ENCODE measurements at regions not wholly inside any gene's neighbourhood (a gene's known extent, or its start where the extent isn't known, plus 50 kb on each side); places are given as distances from the start of the nearest gene placed in this dataset.

- no peak for DNase-seq
Observed at GRCh38 chr9:27755846-27756245, 182.6 kb upstream of the C9orf72 start.

DNA sequence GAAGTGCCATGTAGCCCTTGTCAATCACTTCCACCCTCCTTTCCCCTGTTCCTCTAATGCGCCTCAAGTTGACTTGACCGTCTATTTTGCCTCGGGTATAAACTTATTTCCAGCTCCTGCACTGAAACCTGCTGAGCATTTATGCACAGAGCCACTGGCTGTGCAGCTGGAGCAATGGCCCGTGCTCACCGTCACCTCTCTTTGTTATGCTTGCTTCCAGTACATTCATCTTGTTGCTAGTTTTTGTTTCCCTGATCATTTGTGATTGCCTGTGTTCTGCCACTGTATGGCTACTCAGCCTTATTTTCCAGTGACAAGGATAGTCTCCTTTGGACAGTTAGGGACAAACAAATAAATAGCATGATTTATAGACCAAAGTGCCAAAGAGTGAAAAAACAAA, 183.1 kb upstream of the C9orf72 start:
- DNase-seq, result no peak

- no peak for DNase-seq
Observed at GRCh38 chr9:27763831-27764230, 190.6 kb upstream of the C9orf72 start.

DNA sequence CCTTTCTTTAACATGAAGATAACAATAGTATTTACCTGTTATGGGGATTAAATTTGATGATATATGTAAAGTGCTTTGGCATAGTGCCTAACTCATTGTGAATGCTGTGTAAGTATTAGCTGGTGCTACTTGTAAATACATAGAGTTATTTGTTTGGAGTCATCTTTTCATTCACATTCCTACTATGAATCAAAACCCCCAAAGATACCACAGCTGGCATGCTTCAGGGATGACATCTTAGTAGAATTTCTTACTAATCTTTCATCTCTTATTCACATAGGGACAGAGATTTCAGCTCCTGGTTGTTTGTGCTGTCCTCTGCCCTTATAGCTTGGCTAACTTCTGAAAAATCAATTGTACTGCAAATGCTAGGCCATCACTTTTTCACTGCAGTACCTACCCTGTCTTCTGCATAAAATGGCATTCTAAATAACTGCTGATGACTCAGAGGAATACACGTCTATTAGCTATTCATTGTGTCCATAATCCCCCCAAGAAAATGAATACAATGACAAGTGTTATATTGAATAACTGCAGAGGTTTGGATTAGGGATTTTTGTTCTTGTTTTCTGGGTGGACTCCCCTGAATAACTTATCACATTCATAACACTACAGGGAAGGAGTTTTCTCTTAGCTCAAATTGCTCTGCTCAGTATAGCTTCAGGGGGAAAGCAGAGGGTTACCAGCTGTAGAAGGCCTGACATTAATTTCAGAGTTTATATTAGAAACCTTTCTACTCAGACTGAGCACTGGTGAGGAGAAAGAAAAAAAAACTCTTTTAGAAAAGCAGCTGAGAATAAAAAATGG, 192.2 kb upstream of the C9orf72 start:
- no peak for DNase-seq

GRCh38 chr9:27766073-27766835, 193.0 kb upstream of the C9orf72 start:
- no peak for DNase-seq

- DNase-seq, result no peak
Observed at GRCh38 chr9:27768781-27769180, 195.5 kb upstream of the C9orf72 start.

- no peak for DNase-seq
Observed at GRCh38 chr9:27770541-27770940, 197.3 kb upstream of the C9orf72 start.

DNA sequence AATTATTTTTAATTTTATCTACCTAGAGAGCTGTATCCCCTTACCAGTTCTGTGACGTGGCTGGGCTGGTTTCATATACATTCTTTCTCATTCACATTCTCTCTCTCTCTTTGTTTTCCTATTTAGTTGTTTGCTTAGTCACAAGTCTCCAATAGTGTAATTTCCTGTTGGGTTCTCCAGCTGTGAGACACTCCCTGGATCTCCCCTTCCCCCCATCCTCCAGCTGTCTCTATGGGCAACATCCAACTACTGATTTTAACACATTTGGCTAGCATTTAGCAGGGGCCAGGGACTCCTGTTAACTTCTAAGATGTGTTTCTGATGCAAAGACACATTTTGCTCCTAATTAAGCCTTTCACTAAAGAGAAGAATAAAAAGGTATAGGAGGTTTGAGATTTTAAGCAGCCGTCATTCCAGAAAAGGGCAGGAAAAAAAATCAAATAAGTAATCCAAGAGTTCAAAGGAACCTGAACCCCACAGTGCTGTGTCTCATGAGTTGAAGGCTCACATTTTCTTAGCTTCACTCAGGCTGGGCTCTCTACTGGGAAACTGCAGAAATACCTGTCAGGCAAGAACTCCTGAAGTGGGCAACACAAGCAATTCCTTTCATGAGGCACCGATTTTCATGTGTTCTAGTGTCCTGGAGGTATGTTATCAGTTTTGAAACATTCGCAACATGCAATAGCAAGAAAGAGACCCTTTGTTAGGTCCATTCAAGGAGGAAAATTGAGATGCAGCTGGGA, 198.7 kb upstream of the C9orf72 start:
- no peak for DNase-seq

DNA sequence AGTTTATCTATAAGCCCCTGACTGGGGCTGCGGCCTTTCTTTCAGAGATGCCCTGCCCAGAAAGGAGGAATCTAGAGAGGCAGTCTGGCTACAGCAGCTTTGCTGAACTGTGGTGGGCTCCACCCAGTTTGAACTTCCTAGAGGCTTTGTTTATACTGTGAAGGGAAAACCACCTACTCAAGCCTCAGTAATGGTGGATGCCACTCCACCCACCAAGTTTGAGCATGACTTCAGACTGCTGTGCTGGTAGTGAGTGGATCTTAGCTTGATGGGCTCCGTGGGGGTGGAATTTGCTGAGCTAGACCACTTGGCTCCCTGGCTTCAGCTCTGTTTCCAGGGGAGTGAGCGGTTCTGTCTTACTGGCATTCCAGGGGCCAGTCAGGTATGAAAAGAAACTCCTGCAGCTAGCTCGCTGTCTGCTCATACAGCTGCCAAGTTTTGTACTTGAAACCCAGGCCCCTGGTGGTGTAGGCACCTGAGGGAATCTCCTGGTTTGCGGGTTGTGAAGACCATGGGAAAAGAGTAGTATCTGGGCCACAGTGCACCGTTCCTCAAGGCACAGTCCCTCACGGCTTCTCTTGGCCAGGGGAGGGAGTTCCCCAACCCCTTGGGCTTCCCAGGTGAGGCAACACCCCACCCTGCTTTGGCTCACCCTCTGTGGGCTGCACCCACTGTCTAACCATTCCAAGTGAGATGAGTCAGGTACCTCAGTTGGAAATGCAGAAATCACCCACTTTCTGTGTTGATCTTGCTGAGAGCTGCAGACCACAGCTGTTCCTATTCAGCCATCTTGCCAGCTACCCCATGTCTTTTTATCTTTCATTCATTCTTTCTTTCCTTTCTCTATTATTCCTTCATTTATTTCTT, 211.8 kb upstream of the C9orf72 start:
- peak; percentile 33 for DNase-seq

DNA sequence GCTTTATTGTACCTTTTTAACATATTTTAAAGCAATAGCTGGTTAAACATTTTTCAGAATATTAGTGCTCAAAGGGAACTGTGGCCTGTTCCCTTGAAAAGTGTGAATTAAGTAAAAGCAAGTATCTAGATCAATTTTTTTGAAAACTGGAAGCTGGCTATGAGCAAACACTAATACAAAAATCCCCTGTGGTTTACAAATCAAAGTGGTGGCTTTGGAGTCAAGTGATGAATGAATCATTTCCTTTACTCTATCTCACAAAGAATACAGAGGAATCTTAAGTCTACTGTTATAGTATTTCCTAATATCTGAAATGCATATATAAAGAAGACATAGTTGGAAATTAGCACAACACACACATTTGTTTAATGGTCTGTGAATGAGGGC, 212.4 kb upstream of the C9orf72 start:
- no peak for DNase-seq

DNA sequence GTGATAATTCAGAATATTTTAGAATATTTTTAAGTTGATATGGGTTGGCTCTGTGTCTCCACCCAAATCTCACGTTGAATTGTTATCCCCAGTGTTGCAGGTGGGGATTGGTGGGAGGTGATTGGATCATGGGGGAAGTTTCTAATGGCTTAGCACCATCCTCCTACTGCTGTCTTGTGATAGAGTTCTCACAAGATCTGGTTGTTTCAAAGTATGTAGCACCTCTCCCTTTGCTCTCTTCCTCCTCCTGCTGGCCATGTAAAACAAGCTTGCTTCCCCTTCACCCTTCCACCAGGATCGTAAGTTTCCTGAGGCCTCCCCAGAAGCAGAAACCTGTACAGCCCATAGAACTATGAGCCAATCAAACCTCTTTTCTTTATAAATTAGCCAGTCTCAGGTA, 214.6 kb upstream of the C9orf72 start:
- no peak for DNase-seq

GRCh38 chr9:27791311-27791710, 218.0 kb upstream of the C9orf72 start:
- no peak for DNase-seq

- DNase-seq, result no peak
Observed at GRCh38 chr9:27792971-27793689, 219.8 kb upstream of the C9orf72 start.

- DNase-seq, result no peak
Observed at GRCh38 chr9:27799326-27799725, 226.0 kb upstream of the C9orf72 start.

DNA sequence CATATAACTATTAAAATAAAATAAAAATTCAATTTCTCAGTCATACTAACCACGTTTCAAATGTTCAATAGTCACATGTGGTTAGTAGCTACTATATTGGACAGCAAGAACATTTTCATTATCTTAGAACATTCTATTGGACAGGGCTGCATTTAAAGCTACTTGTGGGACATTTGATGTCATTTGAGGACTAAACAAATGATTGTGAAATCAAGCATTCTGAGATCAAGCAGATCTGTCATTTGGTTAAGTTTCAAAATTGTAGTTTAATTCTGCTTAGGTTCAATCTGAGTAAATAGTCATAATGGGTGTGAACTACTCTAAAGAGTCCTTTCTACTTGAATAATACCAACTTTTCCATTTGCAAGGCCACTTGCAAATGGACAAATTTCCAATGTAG, 226.9 kb upstream of the C9orf72 start:
- no peak for DNase-seq

GRCh38 chr9:27800692-27801370, 227.6 kb upstream of the C9orf72 start:
- DNase-seq, result no peak

DNA sequence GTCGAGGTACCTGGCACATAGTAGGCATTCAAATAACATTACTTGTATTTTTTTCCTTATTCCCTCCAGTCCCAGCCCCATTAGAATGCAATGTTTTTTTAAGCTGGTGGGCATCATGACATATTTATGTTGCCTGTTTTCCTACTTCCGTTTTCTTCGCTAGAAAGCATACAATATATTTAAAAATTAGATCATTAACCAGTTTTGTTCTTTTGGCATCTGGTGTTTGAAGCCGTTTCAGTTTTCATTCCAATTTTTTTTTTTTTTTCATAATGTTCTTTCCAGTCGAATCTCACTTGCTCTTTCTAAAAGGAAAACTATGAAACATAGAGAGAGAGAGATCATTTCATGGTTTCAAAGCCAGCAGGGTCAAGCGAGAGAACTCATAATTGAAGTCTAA, 228.3 kb upstream of the C9orf72 start:
- no peak for DNase-seq

DNA sequence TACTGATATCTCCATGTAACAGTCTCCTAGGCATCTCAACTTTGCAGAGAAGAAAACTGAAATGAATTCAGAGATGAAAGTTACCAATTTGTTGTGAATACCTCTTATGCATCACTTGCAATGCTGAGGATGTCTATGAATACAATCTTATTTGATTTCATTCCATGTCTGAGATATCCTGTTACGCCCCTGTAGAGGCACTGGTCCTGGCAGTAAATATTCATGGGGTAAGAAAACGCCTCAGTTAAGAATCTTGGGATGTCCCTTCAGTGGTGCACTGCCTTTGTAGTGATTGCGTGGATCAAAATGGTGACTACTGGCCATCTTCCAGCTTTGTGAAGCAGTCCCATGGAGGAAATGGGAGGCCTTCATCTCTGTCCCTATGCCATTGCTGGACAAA, 229.1 kb upstream of the C9orf72 start:
- DNase-seq, result no peak

GRCh38 chr9:27808864-27809263, 235.6 kb upstream of the C9orf72 start:
- no peak for DNase-seq

GRCh38 chr9:27817747-27818146, 244.5 kb upstream of the C9orf72 start:
- no peak for DNase-seq

- no peak for DNase-seq
Observed at GRCh38 chr9:27818348-27818747, 245.1 kb upstream of the C9orf72 start.
